Epithelial cell of esophagus (primary cell): ENCODE measurements at regions not wholly inside any gene's neighbourhood (a gene's known extent, or its start where the extent isn't known, plus 50 kb on each side); places are given as distances from the start of the nearest gene placed in this dataset.
"Not testable (repeated sequence)": the region's sequence is repeated elsewhere in the genome, so short reads cannot be mapped to it uniquely, and the experiment has no call there.

Source experiments
- DNase-seq: peaks from one replicate; pipeline ENCODE4 v3.0.0; 2010; ENCODE audit warnings: low read depth
- H3K4me3 ChIP-seq: 2 replicates; pipeline ENCODE4 v1.5.1; 2011; ENCODE audit warnings: mild to moderate bottlenecking, low read length, control low read depth
- CTCF ChIP-seq: IDR thresholded peaks from 2 replicates; pipeline ENCODE4 v1.5.1; 2011; ENCODE audit warnings: low read depth, mild to moderate bottlenecking, low read length, control low read depth, inconsistent platforms; ENCODE audit not compliant: insufficient read depth; ENCODE audit errors: missing control alignments

- H3K4me3 ChIP-seq: no peak overlapping the region
- DNase-seq: no peak
- no peak for TF ChIP-seq CTCF
Measured at GRCh38 chr13:23119131-23119530, 61.6 kb upstream of the SGCG start.

DNA sequence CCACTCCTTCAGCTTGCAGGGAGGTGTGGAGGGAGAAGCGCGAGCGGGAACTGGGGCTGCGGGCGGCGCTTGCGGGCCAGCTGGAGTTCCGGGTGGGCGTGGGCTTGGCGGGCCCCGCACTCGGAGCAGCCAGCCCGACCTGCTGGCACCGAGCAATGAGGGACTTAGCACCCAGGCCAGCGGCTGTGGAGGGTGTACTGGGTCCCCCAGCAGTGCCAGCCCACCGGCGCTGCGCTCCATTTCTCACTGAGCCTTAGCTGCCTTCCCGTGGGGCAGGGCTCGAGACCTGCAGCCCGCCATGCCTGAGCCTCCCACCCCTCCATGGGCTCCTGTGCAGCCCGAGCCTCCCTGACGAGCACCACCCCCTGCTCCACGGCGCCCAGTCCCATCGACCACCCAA lies 53.2 kb upstream of the SGCG start:
- not testable (repeated sequence) for DNase-seq, H3K4me3 ChIP-seq

- no peak overlapping the region for H3K4me3 ChIP-seq
- no peak for TF ChIP-seq CTCF
- DNase-seq: no peak
Measured at GRCh38 chr13:23129331-23129730, 51.4 kb upstream of the SGCG start.
